HL-60 (cell line): ENCODE measurements at regions not wholly inside any gene's neighbourhood (a gene's known extent, or its start where the extent isn't known, plus 50 kb on each side); places are given as distances from the start of the nearest gene placed in this dataset.

Experiments used
- DNase-seq, 2 experiments: peaks; one replicate each; pipeline ENCODE4 v3.0.0-alpha.2; 2010 to 2020; ENCODE audit warnings: low read depth in 1 of 2, low spot score in 1 of 2
- H3K27ac ChIP-seq: fragments of 250-450 bp; sonication (Bioruptor Pico); replicated peaks from 2 replicates; pipeline ENCODE4 v1.5.1; 2020; ENCODE audit warnings: mild to moderate bottlenecking, moderate library complexity
- H3K27me3 ChIP-seq: fragments of 250-450 bp; sonication (Bioruptor Pico); 2 replicates; pipeline ENCODE4 v1.5.1; 2021; ENCODE audit warnings: mild to moderate bottlenecking, moderate library complexity; ENCODE audit not compliant: insufficient read depth, poor library complexity, severe bottlenecking
- H3K4me3 ChIP-seq: replicated peaks from 2 replicates; pipeline ENCODE4 v1.5.1; 2011; ENCODE audit warnings: mild to moderate bottlenecking, control low read depth, low read length; ENCODE audit not compliant: insufficient read depth
- CTCF ChIP-seq: IDR thresholded peaks from one replicate; pipeline ENCODE4 v1.5.1; 2011; ENCODE audit warnings: low read length, control low read depth, inconsistent platforms; ENCODE audit not compliant: insufficient read depth
- GABPA ChIP-seq: IDR thresholded peaks from 2 replicates; pipeline ENCODE4 v1.6.1; 2012; ENCODE audit warnings: low read depth
- POLR2AphosphoS5 ChIP-seq: IDR thresholded peaks from 2 replicates; pipeline ENCODE4 v1.6.1; 2012; ENCODE audit warnings: low read depth
- REST ChIP-seq: IDR thresholded peaks from 2 replicates; pipeline ENCODE4 v1.6.1; 2012; ENCODE audit warnings: low read depth; ENCODE audit not compliant: insufficient replicate concordance
- SPI1 ChIP-seq: IDR thresholded peaks from 2 replicates; pipeline ENCODE4 v1.6.1; 2012; ENCODE audit warnings: low read depth, mild to moderate bottlenecking, borderline replicate concordance

- TF ChIP-seq REST (no peak), SPI1 (no peak), POLR2AphosphoS5 (no peak), CTCF (no peak), GABPA (no peak)
- Histone ChIP-seq H3K4me3 (no peak overlapping the region), H3K27me3 (no peaks in the 10 kb centered on the region), H3K27ac (no peak overlapping the region)
- DNase-seq, result peak in 1 of 2 experiments; percentile 41
Measured at GRCh38 chr11:129267716-129268115, 75.6 kb upstream of the ARHGAP32 start.

GRCh38 chr11:129266536-129266935 lies 74.4 kb upstream of the ARHGAP32 start:
- TF ChIP-seq CTCF (no peak), SPI1 (no peak)
- Histone ChIP-seq H3K27ac (no peak overlapping the region), H3K27me3 (no peaks in the 10 kb centered on the region), H3K4me3 (no peak overlapping the region)
- DNase-seq, result no peak

GRCh38 chr11:129265125-129265788 lies 73.1 kb upstream of the ARHGAP32 start:
- DNase-seq, result no peak
- no peak for TF ChIP-seq REST
- TF ChIP-seq SPI1, result no peak
- no peak for TF ChIP-seq POLR2AphosphoS5
- no peak for TF ChIP-seq GABPA
- TF ChIP-seq CTCF, result no peak
- Histone ChIP-seq H3K27me3 (no peaks in the 10 kb centered on the region), H3K4me3 (no peak overlapping the region), H3K27ac (no peak overlapping the region)

GRCh38 chr11:129264114-129264513 lies 72.0 kb upstream of the ARHGAP32 start:
- H3K27ac ChIP-seq, result no peak overlapping the region
- no peak for DNase-seq
- no peaks in the 10 kb centered on the region for H3K27me3 ChIP-seq
- no peak overlapping the region for H3K4me3 ChIP-seq
- no peak for TF ChIP-seq GABPA
- TF ChIP-seq REST, result no peak
- no peak for TF ChIP-seq SPI1
- TF ChIP-seq CTCF, result no peak
- no peak for TF ChIP-seq POLR2AphosphoS5
